Activated T-cell treated with anti-CD3 and anti-CD28 coated beads for 48 hours (primary cell): ENCODE measurements at regions not wholly inside any gene's neighbourhood (a gene's known extent, or its start where the extent isn't known, plus 50 kb on each side); places are given as distances from the start of the nearest gene placed in this dataset.

ENCODE experiments used
- DNase-seq: peaks from one replicate; pipeline ENCODE4 v3.0.0-alpha.2; 2020; ENCODE audit warnings: low read depth

DNA sequence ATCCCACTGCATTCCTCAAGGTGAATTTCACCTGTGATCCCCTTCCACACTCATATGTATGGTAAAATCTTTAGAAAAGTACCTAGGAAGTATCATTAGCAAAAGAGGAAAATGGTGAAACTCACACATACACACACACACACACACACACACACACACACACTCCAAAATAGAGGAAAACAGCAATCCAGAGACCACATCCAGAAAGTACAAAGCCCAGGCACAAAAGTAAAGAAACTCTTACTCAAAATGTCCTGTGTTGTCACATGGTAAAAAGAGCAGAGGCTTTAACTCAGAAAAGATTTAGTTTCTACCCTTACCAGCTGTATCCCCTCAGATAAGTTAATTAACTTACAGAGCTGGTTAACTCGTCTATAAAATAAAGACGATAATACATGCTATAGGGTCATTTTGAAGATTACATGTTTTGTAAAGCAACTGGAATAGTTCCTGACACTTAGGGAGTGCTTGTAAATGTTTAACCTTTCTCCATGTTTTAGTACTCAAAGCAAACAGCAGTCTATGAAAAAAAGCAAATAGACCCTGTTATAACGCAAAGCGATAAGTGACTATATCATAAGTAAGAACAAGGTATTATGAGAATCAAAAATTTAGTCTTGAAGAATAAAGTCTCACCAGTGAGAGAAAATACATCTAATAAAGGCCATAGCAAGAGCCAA, 360.0 kb upstream of the LRATD1 start:
- no peak for DNase-seq

GRCh38 chr2:14273650-14274049, 358.9 kb upstream of the LRATD1 start:
- DNase-seq = no peak

DNA sequence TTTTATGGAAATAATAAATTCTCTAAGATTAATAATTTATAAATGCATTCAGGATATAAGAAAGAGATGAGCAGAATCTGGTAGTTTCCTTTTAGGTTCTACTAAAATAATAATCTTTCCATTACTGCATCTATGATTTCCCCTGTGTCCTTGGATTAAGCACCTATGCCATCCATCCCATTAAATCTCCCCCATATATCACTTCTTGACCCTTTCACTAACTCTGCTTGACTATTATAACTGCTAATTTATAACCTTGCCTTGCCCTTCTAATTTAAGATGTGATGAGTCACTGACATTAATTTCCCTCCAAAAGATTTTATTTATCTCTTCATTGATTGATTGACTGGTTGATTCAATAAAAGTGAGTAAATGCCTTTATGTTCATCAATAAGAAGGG, 348.3 kb upstream of the LRATD1 start:
- no peak for DNase-seq

DNA sequence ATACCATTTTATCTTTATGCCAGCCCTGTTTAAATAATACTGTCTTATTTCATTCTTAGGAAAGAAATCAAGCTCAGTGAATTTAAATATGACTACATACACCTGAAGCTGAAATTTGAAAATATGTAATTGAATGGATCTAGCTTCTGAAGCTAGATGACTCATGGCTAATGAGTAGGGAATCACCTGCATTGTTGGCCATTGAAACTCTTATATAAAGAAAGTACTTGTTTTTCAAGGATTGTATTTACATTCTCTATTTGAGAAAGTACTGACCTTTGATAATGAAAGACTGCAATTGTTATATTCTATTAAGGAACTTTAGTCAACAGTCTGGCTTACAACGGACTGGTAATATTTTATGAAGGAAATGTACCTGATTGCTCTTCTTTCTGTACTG, 346.7 kb upstream of the LRATD1 start:
- DNase-seq = no peak

GRCh38 chr2:14288016-14288415, 344.5 kb upstream of the LRATD1 start:
- no peak for DNase-seq

GRCh38 chr2:14292964-14293363, 339.6 kb upstream of the LRATD1 start:
- DNase-seq = no peak

DNA sequence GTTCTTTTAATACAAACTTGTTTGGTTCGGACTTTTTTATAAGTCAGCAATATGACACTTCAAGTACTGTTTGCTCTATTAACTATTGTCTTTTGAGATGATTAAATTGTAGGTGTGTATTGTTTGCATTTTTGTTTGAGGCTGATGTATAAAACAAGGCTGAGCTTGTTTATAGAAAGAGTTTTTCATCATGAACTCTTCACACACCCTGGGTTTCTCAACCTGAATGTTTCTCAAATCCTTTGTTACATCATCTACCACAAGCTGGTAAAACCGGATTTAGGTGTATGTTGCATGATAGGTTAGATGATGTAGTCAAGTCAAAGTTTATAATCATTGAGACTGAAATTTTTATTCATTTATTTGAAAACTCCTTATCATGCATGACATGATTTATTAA, 335.2 kb upstream of the LRATD1 start:
- DNase-seq = no peak

DNA sequence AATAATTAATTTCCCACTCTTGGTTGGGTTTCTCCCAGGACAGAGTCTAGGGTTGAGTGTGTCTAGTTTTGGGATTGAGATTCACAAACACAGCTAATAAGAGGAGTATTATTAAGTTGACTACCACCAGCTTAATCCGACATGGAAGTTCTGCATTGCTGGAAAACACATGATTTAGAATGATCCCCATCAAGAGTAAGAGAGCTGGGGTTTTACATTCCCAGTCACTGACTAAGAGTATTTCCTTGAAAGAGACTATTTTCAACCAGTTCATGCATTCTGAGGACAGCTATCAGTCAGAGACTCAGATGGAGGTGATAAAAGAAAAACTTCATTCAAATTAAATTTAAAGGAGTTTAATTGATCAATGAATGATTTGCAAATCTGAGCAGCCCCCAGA, 334.6 kb upstream of the LRATD1 start:
- no peak for DNase-seq

- DNase-seq = no peak
Observed at GRCh38 chr2:14301331-14301730, 331.2 kb upstream of the LRATD1 start.

GRCh38 chr2:14303366-14304115, 329.0 kb upstream of the LRATD1 start:
- no peak for DNase-seq

GRCh38 chr2:14304326-14304725, 328.2 kb upstream of the LRATD1 start:
- DNase-seq = no peak

- no peak for DNase-seq
Observed at GRCh38 chr2:14306268-14306861, 326.2 kb upstream of the LRATD1 start.

- no peak for DNase-seq
Observed at GRCh38 chr2:14313341-14313740, 319.2 kb upstream of the LRATD1 start.

GRCh38 chr2:14316594-14316993, 315.9 kb upstream of the LRATD1 start:
- DNase-seq = no peak

GRCh38 chr2:14321357-14321756, 311.2 kb upstream of the LRATD1 start:
- DNase-seq = no peak

- no peak for DNase-seq
Observed at GRCh38 chr2:14322306-14322705, 310.2 kb upstream of the LRATD1 start.

GRCh38 chr2:14324308-14324707, 308.2 kb upstream of the LRATD1 start:
- no peak for DNase-seq

DNA sequence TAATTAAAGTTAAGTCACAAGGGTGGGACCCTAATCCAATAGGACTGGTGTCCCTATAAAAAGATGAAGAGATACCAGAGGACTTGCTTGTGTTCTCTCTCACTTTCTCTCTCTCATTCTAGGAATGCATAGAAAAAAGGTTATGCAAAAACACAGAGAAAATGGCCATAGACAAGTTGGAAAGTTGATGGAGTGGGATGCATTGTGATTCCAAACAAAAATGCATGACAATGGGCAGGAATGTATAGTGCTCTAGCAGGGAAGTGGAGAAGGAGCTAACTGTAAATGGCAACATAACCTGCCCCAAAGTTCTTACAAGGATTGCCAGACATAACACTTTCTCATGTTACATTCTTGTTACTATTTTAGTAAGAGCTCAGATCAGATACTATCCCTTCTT, 301.6 kb upstream of the LRATD1 start:
- no peak for DNase-seq

DNA sequence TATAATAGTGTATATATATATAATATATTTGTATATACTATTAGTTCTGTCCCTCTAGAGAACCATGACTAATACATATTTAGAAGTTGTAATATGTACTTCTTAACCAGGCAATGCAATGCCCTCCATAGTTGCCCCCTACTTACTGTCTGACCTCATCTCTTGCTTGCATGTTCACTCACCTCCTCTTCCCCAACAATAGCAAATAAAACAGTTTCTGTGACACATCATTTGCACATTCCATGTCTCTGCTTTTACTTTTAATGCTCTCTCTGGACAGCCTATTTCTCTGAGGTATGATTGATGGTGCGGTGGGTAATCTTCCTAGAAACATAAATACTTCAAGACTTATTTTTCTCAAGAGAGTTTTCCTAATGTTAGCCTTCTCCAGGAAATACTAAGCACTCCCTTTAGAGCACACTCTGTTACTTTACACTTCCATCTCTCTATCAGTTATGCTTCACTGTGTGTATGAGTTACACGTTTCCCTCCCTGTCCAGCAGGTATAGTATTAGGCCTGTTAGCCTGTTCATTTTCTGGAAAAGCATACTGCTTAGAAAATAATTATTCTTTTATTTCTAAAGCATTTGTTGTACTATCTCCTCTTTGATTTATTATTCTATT, 295.6 kb upstream of the LRATD1 start:
- DNase-seq = no peak

GRCh38 chr2:14340703-14341102, 291.8 kb upstream of the LRATD1 start:
- no peak for DNase-seq

DNA sequence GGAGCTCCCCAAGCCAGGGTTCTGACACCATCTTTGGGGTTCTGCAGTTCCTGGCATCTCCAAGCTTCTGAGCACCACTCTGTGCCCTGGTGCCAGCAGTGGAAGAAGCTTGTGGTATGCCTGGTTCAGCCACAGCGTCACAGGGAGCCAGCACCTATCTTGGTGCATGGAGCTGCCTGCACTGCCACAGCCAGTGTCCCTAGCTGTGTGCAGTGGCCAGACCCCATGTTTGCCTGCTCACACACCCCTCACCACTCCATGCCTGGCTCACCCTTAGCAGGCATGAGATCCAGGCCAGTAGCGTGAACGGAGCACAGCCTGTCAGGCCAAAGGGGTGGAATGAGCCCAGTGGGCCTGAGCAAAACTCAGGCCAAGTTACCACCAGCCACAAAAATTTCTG, 290.2 kb upstream of the LRATD1 start:
- DNase-seq = no peak

DNA sequence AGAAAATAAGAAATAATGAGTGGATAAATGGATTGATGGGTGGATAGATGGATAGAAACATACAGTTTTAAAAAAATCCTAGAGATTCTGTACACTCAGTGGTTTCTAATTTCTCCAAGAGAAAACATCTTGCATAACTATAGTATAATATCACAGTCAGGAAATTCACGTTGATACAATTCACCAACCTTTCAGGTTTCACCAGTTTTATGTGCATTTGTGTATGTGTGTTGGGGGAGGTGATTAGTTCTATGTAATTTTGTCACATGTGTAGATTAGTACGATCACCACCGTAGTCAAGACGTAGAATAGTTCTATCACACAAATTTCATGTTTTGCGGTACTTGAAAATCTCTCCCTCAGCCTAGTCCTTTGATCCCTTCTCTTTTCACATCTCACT, 288.2 kb upstream of the LRATD1 start:
- no peak for DNase-seq

DNA sequence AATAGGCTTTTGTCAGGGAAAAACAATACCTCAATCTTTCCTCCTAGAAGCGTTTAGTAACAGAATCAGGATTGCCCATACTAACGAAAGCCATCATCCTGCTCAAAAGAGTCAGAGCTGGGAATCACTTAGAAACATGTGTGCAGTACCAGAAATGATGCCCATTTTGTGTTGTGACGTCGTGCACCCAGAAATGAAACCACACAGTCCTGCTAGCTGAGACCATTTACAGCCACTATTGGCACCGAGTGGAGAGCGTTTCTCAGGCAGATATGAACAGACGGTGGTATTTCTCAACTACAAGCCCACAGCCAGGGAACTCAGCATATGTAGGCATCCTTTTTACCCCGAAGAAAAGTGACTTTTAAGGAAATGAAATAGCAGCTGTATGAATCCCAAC, 284.3 kb upstream of the LRATD1 start:
- DNase-seq = no peak
